DND-41 (cell line): ENCODE measurements at regions not wholly inside any gene's neighbourhood (a gene's known extent, or its start where the extent isn't known, plus 50 kb on each side); places are given as distances from the start of the nearest gene placed in this dataset.

Experiments used
- EZH2 ChIP-seq: IDR thresholded peaks from 3 replicates; pipeline ENCODE4 v1.6.1; 2012; ENCODE audit warnings: borderline replicate concordance, low read depth, mild to moderate bottlenecking, moderate library complexity, low read length, inconsistent platforms; ENCODE audit not compliant: severe bottlenecking
- TF ChIP-seq, protein P1 (sequence below): IDR thresholded peaks from 2 replicates; pipeline ENCODE4 v1.5.1; 2012; ENCODE audit warnings: borderline replicate concordance, low read length, moderate library complexity, mild to moderate bottlenecking; ENCODE audit not compliant: poor library complexity, severe bottlenecking; ENCODE audit errors: extremely low read depth

DNA sequence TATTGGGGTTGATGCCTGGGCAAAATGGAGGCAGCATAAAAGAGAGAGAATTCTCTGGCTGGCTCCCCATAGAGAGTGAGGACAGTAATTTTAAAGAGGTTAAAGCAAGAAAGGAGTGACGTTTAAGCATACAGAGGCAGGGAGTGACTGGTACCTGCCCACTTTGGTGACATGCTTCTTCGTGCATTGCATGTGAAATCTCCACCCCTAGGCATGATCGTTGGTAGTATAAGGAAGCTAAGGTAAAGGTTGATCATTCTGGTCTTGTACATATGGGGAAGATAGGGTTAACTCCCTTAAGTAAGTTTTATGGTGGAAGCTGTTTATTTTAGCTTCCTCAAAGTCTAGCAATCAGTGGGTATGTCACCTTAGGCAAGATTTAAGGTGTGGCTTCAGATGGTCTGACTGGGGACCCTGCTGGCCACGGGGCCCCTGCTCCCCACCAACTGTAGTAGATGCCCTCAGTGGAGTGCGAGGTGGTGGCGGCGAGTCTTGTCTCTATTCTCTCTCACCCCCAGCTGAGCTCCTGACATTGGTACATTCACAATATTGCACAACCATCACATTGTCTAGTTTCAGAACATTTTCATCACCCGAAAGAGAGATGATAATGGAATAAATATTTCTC, 797.5 kb upstream of the SPRY2 start:
- TF ChIP-seq, protein P1, sequence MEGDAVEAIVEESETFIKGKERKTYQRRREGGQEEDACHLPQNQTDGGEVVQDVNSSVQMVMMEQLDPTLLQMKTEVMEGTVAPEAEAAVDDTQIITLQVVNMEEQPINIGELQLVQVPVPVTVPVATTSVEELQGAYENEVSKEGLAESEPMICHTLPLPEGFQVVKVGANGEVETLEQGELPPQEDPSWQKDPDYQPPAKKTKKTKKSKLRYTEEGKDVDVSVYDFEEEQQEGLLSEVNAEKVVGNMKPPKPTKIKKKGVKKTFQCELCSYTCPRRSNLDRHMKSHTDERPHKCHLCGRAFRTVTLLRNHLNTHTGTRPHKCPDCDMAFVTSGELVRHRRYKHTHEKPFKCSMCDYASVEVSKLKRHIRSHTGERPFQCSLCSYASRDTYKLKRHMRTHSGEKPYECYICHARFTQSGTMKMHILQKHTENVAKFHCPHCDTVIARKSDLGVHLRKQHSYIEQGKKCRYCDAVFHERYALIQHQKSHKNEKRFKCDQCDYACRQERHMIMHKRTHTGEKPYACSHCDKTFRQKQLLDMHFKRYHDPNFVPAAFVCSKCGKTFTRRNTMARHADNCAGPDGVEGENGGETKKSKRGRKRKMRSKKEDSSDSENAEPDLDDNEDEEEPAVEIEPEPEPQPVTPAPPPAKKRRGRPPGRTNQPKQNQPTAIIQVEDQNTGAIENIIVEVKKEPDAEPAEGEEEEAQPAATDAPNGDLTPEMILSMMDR: no peak
- TF ChIP-seq EZH2: no peak
